HG02973 (cell line): ENCODE measurements at regions not wholly inside any gene's neighbourhood (a gene's known extent, or its start where the extent isn't known, plus 50 kb on each side); places are given as distances from the start of the nearest gene placed in this dataset.

ENCODE experiments used
- ATAC-seq: cut with Tn5 transposase; IDR thresholded peaks from one replicate; pipeline ENCODE4 v1.9.1; 2021; ENCODE audit warnings: moderate library complexity; ENCODE audit not compliant: unreplicated experiment

GRCh38 chr13:109379930-109380329, 406.5 kb downstream of the IRS2 start:
- no peak for ATAC-seq

DNA sequence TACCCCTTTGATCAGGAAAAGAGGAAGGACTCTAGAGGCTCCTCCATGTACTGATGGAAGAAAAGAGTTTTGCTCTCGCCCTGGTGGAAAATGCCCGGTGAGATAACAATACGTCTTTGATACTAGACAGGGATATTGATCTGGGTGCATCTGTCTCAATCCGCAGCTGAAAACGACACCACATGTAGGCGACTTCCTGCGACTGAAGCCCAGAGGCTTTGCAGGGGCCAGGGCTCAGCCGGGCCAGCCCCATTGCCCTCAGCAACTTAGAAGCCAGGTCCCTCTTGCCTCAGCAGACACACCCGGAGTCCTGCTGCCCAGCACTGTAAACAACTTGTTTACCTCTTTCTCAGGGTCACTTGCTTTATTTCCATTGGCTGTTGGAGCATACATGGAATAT, 409.4 kb downstream of the IRS2 start:
- no peak for ATAC-seq

GRCh38 chr13:109374609-109375200, 411.7 kb downstream of the IRS2 start:
- no peak for ATAC-seq

- ATAC-seq: no peak
Observed at GRCh38 chr13:109372666-109373065, 413.7 kb downstream of the IRS2 start.

DNA sequence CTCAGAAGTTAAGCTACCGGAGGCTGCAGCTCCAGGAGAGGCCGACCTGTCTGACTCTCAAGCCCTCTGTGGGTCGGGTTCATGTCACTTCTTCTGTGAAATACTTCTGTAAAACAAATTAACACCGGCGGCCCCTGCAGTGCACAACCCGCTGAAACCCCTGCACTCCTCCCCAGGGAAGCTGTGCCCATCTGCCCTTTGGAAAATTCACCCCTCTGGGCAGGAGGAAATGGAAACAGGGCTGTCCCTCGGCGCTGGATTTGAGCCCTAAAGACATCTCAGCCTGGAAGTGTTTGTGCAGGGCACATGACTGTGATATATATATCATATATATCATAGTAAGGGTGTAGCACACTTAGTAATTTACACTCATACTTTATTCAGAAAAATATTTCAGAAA, 415.3 kb downstream of the IRS2 start:
- ATAC-seq: no peak

- ATAC-seq: no peak
Observed at GRCh38 chr13:109370496-109370895, 415.9 kb downstream of the IRS2 start.

DNA sequence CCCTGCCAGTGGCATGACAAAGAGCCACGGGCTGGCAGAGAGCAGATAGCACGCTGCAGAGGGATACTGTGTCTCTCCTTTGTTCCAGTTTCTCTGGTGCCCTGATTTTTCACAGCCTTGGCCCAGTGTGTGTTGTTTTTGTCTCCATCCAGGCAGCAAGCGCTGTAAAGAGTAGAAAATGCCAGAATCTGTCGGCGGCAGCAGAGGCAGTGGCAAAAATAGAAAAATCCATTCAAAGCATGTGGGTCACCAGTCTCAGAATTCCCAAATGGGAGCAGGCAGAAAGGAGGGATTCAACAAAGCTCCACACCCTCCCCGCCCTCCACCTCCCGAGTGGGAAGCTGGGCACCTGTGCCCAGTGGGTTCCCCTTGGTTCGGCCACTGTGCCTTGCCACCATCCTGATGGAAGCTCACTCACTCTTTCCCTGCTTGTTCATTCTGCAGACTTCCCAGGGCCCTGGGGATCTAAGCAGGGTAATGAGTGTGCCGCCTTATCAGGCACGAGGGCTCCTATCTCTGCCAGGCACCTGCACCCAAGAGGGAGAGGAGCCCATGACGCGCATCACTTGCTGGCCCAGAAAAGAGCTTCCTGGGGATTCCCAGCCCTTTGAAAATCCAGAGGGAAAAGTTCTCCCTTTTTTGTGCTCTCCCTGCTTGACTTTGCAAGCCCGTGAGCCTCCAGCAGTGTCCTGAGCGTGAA, 416.9 kb downstream of the IRS2 start:
- no peak for ATAC-seq

- no peak for ATAC-seq
Observed at GRCh38 chr13:109368230-109368629, 418.2 kb downstream of the IRS2 start.

DNA sequence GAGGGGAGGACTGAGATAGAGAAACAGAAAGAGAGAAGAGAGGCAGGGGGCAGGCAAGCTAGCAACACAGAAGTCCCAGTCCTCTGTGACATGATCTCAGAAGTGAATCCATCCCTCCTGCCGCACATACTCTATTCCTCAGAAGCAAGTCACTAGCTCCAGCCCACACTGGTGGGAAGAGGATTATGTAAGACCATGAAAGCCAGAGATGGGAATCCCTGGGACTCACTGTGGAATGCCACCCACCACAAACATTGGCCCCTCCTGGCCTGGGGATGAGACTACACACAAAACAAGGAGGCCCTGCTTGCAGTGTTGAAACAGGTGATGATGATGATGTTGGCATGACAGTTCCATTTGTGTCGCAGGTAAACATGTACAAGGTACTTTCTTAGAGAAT, 419.9 kb downstream of the IRS2 start:
- no peak for ATAC-seq

GRCh38 chr13:109363431-109363830, 423.0 kb downstream of the IRS2 start:
- ATAC-seq: no peak

GRCh38 chr13:109362616-109363015, 423.8 kb downstream of the IRS2 start:
- no peak for ATAC-seq

DNA sequence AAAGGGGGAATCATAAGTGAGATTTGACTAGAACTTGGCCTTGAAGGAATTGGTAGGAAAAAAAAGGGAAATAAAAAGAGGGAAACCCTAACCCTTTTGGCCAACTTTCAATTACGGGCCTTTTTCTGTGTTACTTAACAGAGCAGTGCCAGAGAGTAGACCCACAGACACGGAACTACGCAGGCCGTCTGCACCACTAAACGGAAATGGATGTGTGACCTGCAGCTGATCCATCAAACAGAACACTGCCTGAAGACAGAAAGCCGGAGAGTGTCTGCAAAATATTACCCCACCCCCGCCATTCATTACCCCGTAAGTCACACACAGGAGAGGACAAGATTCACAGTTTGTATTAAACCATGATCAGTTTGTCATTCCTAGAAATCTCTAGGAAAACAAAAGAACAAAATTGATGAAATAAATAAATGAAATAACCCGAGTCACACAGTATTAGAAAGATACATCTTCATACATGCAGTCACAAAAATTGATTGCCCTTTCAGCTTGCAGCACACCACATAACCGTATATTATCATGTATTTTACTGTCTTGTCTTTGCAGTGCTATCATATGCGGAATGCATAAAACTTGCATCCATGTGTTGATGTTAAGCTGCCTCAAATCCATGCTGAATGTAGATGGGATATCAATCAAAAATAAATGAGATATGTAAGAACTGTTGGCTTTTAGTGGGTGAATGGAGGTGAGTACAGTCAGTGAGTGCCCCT, 424.7 kb downstream of the IRS2 start:
- ATAC-seq: no peak

GRCh38 chr13:109357751-109358471, 428.5 kb downstream of the IRS2 start:
- no peak for ATAC-seq

DNA sequence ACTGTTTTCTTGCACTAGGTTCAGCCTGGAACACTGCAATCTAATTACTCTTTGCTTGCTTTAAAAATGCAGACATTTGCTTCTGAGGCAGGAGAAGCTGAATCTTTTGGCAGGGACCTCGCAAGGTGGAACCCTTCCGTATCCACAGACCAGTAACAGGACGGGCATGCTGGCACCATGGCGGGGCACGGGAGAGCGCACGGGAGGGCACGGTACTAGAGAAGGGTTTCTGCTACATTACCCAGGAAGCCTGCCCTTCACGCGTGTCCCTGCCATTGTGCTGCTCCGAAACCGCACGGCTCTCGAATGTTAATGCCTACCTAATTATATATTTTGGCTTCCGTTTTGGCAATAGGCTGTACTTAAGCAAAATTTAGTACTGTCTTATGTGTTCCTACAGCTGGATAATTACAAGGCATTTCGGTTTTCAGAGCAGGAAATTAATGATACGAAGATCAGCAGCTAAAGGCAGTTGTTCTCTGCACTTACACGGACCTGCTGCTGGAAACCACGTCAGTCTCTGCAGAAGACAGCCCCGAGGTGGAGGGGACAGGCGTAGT, 430.4 kb downstream of the IRS2 start:
- no peak for ATAC-seq

DNA sequence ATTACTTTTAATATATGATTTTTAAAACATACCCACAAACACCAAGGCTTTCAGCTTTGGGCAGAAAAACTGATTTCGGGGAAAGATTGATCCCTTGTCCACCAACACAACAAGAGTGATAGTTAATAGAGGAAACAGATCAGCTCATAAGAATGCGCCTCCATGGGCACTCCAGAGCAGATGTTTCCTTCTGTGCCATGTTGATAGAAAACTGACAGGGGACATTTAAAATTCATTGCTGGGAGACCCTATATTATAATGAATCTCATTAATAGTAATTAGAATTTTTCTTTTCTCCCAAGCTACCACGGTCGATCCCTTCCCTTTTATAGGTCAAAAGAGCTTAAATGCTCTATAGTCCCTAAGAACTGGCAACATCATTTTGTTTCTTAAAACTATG, 431.2 kb downstream of the IRS2 start:
- no peak for ATAC-seq

- no peak for ATAC-seq
Observed at GRCh38 chr13:109351236-109351635, 435.1 kb downstream of the IRS2 start.

DNA sequence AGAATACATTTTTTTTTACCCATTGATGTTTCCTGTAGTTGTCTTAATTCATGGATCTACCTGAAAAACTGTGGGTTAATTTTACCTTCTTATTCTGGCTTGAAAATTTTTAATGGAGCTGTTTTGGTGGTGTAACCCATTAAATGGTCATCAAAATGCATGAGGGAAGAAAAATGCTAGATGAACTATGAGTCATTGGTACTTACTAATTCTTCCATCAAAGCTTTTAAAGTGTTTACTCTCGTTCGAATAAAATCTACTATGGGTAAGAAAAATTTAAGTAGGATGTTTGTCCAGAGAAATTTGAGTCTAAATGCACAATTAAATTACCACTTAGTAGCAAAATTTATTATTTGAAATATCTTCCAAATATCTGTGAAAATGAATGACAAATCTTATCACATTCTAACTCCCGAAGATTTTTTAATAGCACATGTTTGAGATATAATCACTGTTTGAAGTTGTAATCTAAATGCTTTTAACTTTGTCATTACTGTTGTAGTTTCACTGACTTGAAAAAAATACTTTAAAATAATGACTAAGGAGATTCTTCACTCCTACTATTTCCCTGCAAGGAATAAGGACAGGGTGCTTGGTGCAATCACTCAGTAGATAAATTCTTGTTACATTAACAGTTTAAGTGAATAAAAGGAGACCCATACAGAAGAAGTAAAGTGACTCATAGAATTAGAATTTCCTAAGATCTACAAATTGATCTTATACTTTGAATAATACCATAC, 437.7 kb downstream of the IRS2 start:
- ATAC-seq: no peak

- ATAC-seq: no peak
Observed at GRCh38 chr13:109346060-109346459, 440.3 kb downstream of the IRS2 start.

DNA sequence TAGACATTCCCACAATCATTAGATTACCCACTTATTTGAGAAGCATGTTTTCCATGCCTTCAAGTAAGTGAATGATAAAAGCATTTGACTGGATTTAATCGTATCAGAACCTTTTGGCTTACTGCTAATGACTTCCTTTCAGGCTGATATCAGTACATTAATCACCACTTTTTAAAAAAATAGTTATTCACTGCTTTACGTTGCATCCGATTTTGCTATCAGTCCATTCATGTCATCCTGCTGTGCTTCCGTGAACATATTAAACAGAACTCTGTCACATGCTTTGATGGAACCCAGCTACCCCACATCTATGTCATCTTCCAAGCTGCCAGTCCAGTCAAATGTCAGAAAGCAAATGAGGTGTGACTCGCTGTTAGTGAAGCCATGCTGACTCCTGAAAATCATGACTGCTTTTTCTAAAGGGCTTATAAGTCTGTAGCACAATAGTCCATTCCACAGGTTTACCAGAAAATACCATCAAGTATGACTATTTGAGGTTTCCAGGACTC, 440.9 kb downstream of the IRS2 start:
- no peak for ATAC-seq

DNA sequence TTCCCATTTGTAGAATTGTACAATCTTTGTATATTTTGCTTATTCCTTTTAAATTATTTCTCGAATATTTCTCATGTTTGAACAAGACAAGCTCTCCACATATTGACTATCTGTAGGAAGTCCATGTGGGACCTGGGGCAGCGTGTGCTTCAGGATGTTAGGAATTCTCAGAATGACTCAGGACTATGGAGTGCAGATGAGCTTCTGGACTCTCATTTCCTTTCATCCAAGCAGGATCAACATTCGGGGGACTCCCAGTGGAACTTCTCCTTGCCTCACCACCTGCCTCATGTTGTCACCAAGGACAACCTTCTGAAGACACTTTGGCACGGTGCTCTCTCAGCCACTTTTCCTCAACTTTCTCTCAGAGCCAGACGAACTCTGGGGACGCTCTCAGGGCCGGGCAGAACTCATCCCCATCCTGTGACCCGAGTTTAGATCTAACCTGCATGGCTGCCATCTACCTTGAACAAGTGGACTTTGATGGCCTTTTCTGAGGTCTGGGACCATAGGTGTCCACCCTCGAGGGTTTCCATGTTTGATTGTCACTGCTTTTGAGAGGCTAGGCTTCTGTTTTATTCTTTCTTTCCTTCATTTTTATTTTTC, 441.7 kb downstream of the IRS2 start:
- ATAC-seq: no peak
